Stimulated activated CD8-positive, alpha-beta memory T cell treated with anti-CD3 and anti-CD28 coated beads, Interleukin-4, amount 100 ng/mL, for 4 hours (primary cell): ENCODE measurements at regions not wholly inside any gene's neighbourhood (a gene's known extent, or its start where the extent isn't known, plus 50 kb on each side); places are given as distances from the start of the nearest gene placed in this dataset.

Experiments
- DNase-seq, 2 donors: peaks; one replicate each; pipeline ENCODE4 v3.0.0-alpha.2; 2020; ENCODE audit warnings: low read depth in 2 of 2, low spot score in 1 of 2

GRCh38 chr2:161004379-161004778 is 155.8 kb upstream of the TANK start:
- DNase-seq = no peak

- DNase-seq = no peak
These were observed 155.1 kb upstream of the TANK start for GRCh38 chr2:161005170-161005569.

DNA sequence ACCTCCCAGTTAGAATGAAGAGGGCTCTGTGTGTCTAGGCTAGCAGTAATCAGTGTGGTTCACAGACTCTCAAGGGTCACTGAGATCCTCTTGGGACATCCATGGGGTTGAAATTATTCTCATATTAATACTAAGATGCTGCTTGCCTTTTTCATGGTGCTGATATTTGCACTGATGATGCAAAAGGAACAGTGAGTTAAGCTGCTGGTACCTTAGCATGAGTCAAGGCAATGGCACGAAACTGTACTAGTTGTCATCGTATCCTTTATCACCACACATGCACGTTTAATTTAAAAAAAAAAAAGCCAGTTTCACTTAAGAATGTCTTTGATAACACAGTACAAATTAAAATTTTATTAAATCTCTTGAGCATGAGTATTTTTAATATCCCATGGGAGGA is 151.9 kb upstream of the TANK start:
- DNase-seq = no peak

GRCh38 chr2:161010503-161011015 is 149.7 kb upstream of the TANK start:
- no peak for DNase-seq

GRCh38 chr2:161017780-161018470 is 142.3 kb upstream of the TANK start:
- no peak for DNase-seq

DNA sequence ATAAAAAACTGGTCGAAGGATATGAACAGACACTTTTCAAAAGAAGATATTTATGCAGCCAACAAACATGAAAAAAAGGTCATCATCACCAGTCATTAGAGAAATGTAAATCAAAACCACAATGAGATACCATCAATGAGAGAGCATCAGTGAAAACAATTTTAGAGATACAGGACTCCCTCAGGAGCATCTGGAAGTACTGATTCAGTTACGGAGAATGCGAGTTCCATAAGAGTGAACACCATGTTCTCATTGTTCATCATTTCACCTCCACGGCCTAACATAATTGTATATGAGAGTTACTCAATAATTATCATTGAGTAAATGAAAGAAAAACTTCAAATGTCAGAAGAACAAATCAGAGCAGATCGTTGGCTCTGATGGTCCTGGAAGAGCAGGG is 140.9 kb upstream of the TANK start:
- DNase-seq = no peak

GRCh38 chr2:161020437-161020836 is 139.8 kb upstream of the TANK start:
- no peak for DNase-seq

GRCh38 chr2:161028581-161028980 is 131.6 kb upstream of the TANK start:
- no peak for DNase-seq

DNA sequence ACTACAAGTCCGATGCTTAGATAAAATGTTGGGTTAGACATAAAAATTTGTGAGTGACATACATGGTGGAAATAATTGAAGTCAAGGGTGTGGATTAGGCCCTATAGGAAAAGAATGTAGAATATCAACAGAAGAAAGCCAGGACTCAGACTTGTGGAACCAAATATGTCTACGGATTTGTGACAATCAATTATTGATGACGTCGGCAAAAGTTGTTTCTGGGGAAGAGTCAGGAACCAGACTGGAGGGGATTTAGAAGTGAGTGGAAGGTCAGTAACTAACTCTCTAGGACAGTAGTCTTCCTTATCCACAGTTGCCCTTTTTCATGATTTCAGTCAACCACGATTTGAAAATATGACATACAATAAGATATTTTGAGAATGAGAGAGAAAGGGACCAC is 130.9 kb upstream of the TANK start:
- DNase-seq = no peak

DNA sequence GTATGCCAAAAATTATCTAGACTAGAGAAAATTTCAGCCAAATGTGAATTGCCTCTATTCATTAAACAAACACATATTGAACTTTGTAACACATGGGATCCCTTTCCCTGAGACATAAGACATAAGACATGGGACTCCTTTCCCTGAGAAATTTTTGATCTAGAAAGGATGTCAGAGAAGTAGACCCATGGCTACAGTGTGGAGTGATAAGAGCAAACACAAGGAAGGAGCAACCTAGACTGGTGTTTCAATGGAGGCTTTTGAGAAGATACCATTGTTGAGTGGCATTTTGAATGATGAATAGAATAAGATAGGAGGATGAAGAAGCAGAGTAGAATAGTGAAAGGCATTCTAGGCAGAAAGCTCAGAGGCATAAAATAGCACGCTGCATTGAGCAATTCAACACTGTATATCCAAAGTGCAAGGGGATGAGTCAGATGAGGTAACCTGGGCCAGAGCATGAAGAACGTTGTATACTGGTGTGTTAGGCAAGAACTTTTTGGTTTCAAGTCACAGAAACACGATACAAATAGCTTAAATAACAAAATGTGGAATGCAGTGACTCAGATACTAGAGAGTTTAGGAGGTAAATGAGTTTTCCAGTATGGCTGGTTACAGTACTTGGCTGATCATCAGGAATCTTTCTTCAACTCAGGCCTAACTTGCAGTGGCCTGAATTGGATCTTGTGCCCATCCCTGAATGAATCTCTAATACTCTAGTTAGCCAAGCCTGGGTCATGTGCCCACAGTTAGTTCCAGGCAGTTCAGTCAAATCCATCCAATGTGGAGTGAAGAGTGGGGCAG is 129.8 kb upstream of the TANK start:
- DNase-seq = no peak

- DNase-seq = no peak
These were observed 128.7 kb upstream of the TANK start for GRCh38 chr2:161031511-161031910.

- no peak for DNase-seq
These were observed 127.6 kb upstream of the TANK start for GRCh38 chr2:161032635-161033034.

DNA sequence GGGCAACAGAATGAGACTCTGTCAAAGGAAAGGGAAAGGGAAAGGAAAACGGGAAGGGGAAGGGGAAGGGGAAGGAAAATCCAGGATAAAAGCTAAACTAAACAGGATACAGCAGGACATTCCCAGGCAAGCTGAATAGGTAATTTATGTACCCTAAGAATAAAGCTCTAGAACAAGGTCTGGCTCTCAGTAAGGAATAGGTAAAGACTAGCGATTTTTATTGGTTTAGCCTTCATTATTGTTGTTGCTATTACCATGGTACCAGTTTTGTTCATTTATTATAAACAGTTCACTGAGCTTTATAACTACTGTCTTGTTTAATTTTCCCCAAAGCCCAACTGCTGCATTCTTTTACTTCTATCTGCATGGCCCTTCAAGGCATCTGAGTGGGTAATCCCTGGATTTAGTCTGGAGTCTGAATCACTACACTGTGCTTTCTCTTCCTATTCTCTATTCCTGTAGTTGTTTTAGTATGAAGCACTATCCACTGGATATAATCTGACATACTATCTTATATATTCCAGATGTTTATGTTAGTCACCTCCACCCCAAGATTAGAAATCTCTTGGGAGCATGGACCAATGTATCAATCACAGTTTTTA is 127.1 kb upstream of the TANK start:
- DNase-seq = no peak

DNA sequence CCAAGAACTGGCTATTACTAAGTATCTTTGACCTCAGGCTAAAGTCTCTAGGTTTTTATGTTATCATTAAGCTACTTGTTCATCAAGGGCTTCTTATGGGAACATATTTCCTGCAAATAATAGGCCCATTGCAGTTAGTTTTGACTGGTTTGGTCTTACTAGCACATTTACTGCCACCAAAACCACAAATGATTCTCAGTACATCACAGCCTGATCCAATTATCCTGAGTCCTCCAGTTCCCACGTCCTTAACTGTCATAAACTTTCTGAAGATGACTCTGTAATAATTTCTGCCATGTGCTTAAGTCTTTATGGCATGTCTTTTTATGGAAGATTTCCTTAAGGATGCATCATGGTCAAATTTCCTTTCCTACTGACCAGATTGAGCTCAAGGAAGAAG is 123.3 kb upstream of the TANK start:
- DNase-seq = no peak

GRCh38 chr2:161039071-161039470 is 121.2 kb upstream of the TANK start:
- no peak for DNase-seq

DNA sequence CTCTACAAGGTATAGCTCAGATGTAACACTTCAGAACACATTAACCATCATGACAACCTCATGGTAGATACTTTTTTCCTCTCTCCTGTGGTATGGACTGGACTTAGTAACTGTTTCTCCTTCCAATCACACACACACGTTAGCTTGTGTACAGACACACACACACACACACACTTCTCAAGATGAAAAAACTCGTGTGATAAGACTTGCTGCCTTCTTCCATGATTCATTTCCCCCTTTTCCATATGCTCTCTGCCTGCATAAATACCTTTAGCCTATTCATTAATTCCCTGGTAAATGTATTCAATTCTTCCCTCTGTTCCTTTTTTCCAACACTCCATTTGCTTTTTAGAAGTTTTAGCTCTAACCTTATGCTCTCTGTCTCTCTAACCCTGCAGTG is 118.9 kb upstream of the TANK start:
- DNase-seq = no peak

DNA sequence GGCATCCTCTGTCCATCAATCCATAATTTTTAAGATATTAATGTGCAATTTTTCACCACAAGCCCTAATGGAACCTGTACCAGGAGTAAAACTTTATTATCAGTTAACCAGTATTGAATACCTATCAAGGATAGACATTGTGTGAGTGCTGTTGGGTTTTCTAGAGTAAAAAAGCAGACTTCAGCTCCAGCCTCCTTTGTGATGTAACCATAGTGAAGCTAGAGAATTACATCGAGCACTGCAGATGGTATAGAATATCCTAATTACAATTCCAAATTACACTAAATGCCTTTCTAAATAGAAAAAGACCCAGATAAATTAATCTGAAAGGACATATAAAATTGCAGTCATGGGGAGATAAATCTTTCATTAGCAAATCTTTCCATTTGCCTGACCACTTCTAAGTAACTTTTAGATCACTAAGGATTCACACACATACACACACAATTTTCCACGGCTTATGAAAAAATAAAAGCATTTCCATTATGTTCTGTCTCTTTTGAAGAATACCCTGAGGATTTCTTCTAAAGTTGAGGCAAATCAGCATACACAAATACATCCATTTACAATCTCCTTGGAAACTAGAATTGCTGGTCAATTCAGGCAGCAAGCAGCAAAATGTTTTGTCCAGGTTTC is 117.1 kb upstream of the TANK start:
- no peak for DNase-seq

- DNase-seq = no peak
These were observed 115.9 kb upstream of the TANK start for GRCh38 chr2:161044095-161044865.

GRCh38 chr2:161044921-161045320 is 115.3 kb upstream of the TANK start:
- DNase-seq = no peak

DNA sequence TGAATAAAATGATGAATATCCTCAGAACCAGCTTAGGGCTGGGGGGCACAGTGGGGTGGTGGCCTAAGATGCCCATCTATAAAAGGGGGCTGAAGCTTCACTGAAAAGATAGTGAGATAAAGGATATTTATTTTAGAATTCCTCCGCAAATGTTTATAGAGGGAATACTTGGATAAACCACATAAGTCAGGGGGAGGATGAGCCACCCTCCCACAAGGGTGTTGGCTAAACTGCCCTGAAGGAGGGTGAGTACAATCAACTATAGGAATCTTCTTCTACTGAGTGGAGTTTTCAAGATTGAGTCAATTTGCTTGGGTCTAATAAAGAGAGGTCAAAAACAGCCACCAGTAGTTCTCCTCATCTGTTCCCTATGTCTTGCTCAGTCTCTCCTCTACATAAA is 114.5 kb upstream of the TANK start:
- DNase-seq = no peak

DNA sequence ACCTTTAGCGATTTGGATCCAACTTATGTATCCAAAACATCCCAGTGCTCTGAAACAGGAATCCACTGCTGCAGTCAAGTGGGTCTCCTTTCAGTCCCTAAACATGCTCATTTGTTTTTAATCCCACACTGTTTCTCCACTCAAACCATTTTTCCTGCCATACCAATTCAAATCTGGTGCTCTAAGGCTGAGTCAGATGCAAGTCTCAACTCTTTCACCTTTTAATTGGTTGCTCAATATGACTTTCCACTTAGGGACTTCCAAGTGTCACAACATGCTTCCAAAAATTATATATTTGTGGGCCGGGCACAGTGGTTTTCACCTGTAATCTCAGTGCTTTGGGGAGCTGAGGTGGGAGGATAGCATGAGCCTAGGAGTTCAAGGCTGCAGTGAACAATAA is 113.4 kb upstream of the TANK start:
- no peak for DNase-seq
